Esophagus muscularis mucosa (tissue), 4 donors: ENCODE measurements at regions not wholly inside any gene's neighbourhood (a gene's known extent, or its start where the extent isn't known, plus 50 kb on each side); places are given as distances from the start of the nearest gene placed in this dataset.

ENCODE experiments used
- DNase-seq: peaks from one replicate; pipeline ENCODE4 v3.0.0-alpha.2; 2017; ENCODE audit errors: extremely low spot score
- H3K27ac ChIP-seq, 4 donors: fragments of 200-600 bp; sonication (generic); replicated peaks in 1 of 4; 1 replicate in 3 of 4; 2 replicates in 1 of 4; pipeline ENCODE4 v1.5.1; 2016 to 2019; ENCODE audit warnings: mild to moderate bottlenecking in 1 of 4
- H3K27me3 ChIP-seq, 4 donors: fragments of 200-600 bp; sonication (generic); one replicate each; pipeline versions ENCODE4 v1.5.1 to v1.6.0; 2016 to 2019
- H3K36me3 ChIP-seq, 4 donors: fragments of 200-600 bp; sonication (generic); one replicate each; pipeline ENCODE4 v1.5.1; 2016 to 2019
- H3K4me1 ChIP-seq, 4 donors: fragments of 200-600 bp; sonication (generic); one replicate each; pipeline ENCODE4 v1.5.1; 2016 to 2019
- H3K4me3 ChIP-seq, 4 donors: fragments of 200-600 bp; sonication (generic); 1 replicate in 2 of 4; 2 replicates in 2 of 4; pipeline ENCODE4 v1.5.1; 2016 to 2019; ENCODE audit warnings: mild to moderate bottlenecking in 4 of 4, moderate library complexity in 1 of 4
- H3K9me3 ChIP-seq, 4 donors: fragments of 200-600 bp; sonication (generic); 1 replicate in 3 of 4; 2 replicates in 1 of 4; pipeline ENCODE4 v1.5.1; 2016 to 2019
- EP300 ChIP-seq: sonication (generic); formaldehyde crosslinking; IDR thresholded peaks from one replicate; pipeline ENCODE4 v1.6.1; 2017; ENCODE audit warnings: antibody characterized with exemption
- POLR2A ChIP-seq: fragments of 450-650 bp; IDR thresholded peaks from one replicate; pipeline ENCODE4 v1.6.1; 2017; ENCODE audit warnings: antibody characterized with exemption, moderate library complexity, mild to moderate bottlenecking, low read depth
- POLR2AphosphoS5 ChIP-seq, 2 donors: sonication (generic); formaldehyde crosslinking; IDR thresholded peaks; one replicate each; pipeline ENCODE4 v1.6.1; 2017; ENCODE audit warnings: antibody characterized with exemption in 2 of 2
- WGBS: methylation state at CpG from one replicate; pipeline ENCODE4 v1.1.5; 2018; 5-methylcytosine and 5-hydroxymethylcytosine counted together
- intact Hi-C: fragments of 100-400 bp; cut with DNase I; formaldehyde crosslinking; loops from one replicate; pipeline ENCODE4 v1.15.1; 2023
- TF ChIP-seq, protein P1 (sequence below), 3 experiments: fragments of 200-600 bp in 2 of 3; fragments of 450-650 bp in 1 of 3; sonication (generic) in 2 of 3; IDR thresholded peaks; one replicate each; pipeline ENCODE4 v1.5.1; 2017 to 2019; ENCODE audit warnings: antibody characterized with exemption in 3 of 3, mild to moderate bottlenecking in 2 of 3, moderate library complexity in 1 of 3

DNA sequence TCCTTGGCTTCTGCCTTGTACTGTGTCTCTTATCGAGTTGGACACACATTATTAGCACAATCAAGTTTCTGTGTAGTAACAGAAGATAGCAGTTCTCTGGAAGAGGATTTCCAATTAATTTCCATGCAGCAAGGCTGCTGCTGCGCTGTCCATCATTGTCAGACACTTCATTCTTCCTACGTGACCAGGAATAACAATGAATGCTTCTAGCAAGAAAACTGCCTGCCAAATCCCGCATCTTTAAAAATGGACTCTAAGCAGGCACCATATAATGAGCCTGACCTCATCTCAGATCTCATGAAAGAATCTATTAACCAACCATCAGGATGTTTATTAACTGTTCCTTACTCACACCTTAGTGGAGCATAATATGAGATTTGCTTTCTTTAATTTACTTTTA is 1067.7 kb upstream of the FAM98A start:
- intact Hi-C loops, result no loop called here
- H3K4me1 ChIP-seq, result no peaks in the 10 kb centered on the region
- no peak for DNase-seq
- no peak overlapping the region for H3K27ac ChIP-seq
- no peak for TF ChIP-seq POLR2A
- no peak overlapping the region for H3K4me3 ChIP-seq
- H3K9me3 ChIP-seq, result no peaks in the 10 kb centered on the region
- WGBS, result 64% methylated on average over 4 of the region's 4 CpGs
- no peaks in the 10 kb centered on the region for H3K27me3 ChIP-seq
- H3K36me3 ChIP-seq, result no peaks in the 10 kb centered on the region

DNA sequence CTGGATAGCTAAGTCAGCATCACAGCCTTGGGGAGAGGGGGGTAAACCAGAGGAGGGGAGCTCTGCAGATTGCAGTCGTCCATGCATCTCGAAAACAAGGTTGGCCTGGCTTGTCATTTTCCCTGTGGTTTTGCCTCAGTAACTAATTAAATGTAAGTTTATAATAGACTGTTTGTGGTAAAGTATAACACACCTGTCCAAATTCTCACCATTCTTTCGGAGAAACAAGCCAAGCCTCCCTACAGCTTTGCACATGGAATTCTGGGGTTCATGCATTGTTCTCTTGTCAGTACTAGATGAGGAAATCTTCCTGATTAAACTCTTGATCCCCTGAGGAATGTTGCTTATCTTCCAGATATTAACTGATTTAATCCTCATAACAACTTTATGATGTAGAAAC is 1065.2 kb upstream of the FAM98A start:
- Histone ChIP-seq H3K4me3 (no peak overlapping the region), H3K27ac (no peak overlapping the region), H3K9me3 (no peaks in the 10 kb centered on the region), H3K4me1 (no peaks in the 10 kb centered on the region), H3K27me3 (no peaks in the 10 kb centered on the region), H3K36me3 (no peaks in the 10 kb centered on the region)
- no peak for DNase-seq
- TF ChIP-seq POLR2A (no peak), EP300 (no peak), POLR2AphosphoS5 (IDR thresholded peaks at IDR 0.05) (no peak)
- TF ChIP-seq, protein P1, sequence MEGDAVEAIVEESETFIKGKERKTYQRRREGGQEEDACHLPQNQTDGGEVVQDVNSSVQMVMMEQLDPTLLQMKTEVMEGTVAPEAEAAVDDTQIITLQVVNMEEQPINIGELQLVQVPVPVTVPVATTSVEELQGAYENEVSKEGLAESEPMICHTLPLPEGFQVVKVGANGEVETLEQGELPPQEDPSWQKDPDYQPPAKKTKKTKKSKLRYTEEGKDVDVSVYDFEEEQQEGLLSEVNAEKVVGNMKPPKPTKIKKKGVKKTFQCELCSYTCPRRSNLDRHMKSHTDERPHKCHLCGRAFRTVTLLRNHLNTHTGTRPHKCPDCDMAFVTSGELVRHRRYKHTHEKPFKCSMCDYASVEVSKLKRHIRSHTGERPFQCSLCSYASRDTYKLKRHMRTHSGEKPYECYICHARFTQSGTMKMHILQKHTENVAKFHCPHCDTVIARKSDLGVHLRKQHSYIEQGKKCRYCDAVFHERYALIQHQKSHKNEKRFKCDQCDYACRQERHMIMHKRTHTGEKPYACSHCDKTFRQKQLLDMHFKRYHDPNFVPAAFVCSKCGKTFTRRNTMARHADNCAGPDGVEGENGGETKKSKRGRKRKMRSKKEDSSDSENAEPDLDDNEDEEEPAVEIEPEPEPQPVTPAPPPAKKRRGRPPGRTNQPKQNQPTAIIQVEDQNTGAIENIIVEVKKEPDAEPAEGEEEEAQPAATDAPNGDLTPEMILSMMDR (IDR thresholded peaks at IDR 0.05), result no peak
- intact Hi-C loops, result no loop called here
- WGBS, result 49% methylated on average over 3 of the region's 3 CpGs

DNA sequence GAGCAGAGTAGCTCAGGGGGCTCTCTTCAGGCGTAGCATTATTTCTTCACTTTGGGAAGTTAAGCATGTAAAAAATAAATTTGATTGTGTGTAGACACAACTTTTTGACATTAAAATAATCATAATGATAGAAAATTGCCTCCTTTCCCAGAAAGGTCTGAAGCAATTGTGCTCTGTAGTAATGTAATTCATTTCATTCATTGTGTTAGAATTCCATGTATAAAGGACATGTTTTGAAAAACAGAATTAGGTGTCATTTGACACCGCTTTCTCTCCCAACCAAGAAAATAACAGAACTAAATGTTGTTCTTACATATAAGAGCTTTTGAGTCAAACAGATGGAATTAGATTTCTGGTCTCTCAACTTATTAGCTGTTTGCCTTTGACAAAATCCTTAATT is 1064.2 kb upstream of the FAM98A start:
- Histone ChIP-seq H3K4me1 (no peaks in the 10 kb centered on the region), H3K4me3 (no peak overlapping the region), H3K27ac (no peak overlapping the region), H3K27me3 (no peaks in the 10 kb centered on the region), H3K36me3 (no peaks in the 10 kb centered on the region), H3K9me3 (no peaks in the 10 kb centered on the region)
- 82% methylated on average over 2 of the region's 2 CpGs for WGBS
- TF ChIP-seq, protein P1 (IDR thresholded peaks at IDR 0.05), result no peak
- intact Hi-C loops, result no loop called here
- no peak for DNase-seq

DNA sequence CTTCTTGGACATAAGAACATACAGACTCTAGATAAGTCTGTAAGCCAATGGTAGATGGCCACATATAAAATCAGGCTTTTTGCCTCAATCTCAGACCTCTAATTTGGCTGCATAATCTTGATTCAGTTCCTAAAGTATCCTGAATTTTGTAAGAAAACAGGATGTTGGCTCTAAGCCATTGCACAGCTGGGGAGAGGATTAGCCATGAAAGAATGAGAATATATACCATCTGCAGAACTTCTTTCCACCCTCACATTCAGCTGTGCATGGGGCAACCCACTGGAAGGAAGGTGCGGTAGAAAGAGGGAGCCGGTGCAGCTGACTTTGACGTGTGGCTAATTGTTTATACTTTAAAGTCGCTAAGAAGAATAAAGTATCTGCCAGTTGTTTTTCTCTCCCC is 1061.6 kb upstream of the FAM98A start:
- WGBS, result 38% methylated on average over 4 of the region's 4 CpGs
- TF ChIP-seq EP300 (no peak), POLR2A (no peak), POLR2AphosphoS5 (IDR thresholded peaks at IDR 0.05) (no peak)
- TF ChIP-seq, protein P1 (IDR thresholded peaks at IDR 0.05), result no peak
- Histone ChIP-seq H3K27ac (no peak overlapping the region), H3K9me3 (no peaks in the 10 kb centered on the region), H3K27me3 (no peaks in the 10 kb centered on the region), H3K36me3 (no peaks in the 10 kb centered on the region), H3K4me3 (no peak overlapping the region), H3K4me1 (no peaks in the 10 kb centered on the region)
- DNase-seq, result no peak
- intact Hi-C loops, result no loop called here

DNA sequence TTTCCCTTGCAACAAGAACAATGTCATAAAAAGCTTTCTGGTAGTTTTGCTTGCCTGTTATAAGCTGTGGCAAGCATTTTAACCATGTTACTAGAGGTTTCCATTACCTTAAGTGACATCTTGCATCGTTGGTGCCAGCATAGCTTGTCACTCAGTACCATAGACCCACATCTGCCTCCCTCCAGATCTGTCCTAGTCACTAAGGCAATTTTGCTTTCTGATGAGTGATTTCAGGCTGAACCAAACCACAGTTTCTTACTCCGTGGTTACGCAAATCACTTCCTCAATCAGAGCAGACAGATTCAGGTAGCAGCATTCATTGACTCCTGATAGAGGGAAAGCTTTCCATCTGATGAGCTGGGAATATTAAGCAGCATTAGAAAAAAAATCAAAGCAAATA is 1057.5 kb upstream of the FAM98A start:
- Histone ChIP-seq H3K4me3 (no peak overlapping the region), H3K27ac (no peak overlapping the region), H3K4me1 (no peaks in the 10 kb centered on the region), H3K9me3 (no peaks in the 10 kb centered on the region), H3K36me3 (no peaks in the 10 kb centered on the region), H3K27me3 (no peaks in the 10 kb centered on the region)
- intact Hi-C loops, result no loop called here
- WGBS, result 71% methylated on average over 3 of the region's 3 CpGs
- TF ChIP-seq, protein P1 (IDR thresholded peaks at IDR 0.05), result no peak
- TF ChIP-seq POLR2AphosphoS5 (IDR thresholded peaks at IDR 0.05) (no peak), EP300 (no peak), POLR2A (no peak)
- DNase-seq, result no peak
